Naive B cell (primary cell): ENCODE measurements at regions not wholly inside any gene's neighbourhood (a gene's known extent, or its start where the extent isn't known, plus 50 kb on each side); places are given as distances from the start of the nearest gene placed in this dataset.

Experiments used
- ATAC-seq, 2 donors: fragments of 150-1000 bp; cut with Tn5 transposase; 2 replicates each; pipeline ENCODE4 v1.10.0; 2021; ENCODE audit warnings: low read depth in 2 of 2, mild to moderate bottlenecking in 2 of 2, moderate library complexity in 2 of 2
- DNase-seq: peaks from one replicate; pipeline ENCODE4 v3.0.0; 2022
- H3K27ac Mint-ChIP-seq, 6 donors: one replicate each; pipeline ENCODE4 v1.8.0; 2020 to 2022; ENCODE audit warnings: mild to moderate bottlenecking in 6 of 6, mixed read lengths in 6 of 6, moderate library complexity in 5 of 6, inconsistent platforms in 2 of 6
- H3K27me3 Mint-ChIP-seq, 3 donors: one replicate each; pipeline ENCODE4 v1.8.0; 2021 to 2022; ENCODE audit warnings: mixed read lengths in 3 of 3, mild to moderate bottlenecking in 1 of 3
- H3K36me3 Mint-ChIP-seq, 2 donors: one replicate each; pipeline ENCODE4 v1.8.0; 2020 to 2022; ENCODE audit warnings: mixed read lengths in 2 of 2, inconsistent platforms in 1 of 2, mild to moderate bottlenecking in 1 of 2
- H3K4me1 Mint-ChIP-seq, 3 donors: one replicate each; pipeline ENCODE4 v1.8.0; 2020 to 2022; ENCODE audit warnings: mixed read lengths in 3 of 3, inconsistent platforms in 1 of 3, mild to moderate bottlenecking in 1 of 3, moderate library complexity in 1 of 3
- H3K4me3 Mint-ChIP-seq, 8 donors: one replicate each; pipeline ENCODE4 v1.8.0; 2020 to 2022; ENCODE audit warnings: mild to moderate bottlenecking in 8 of 8, mixed read lengths in 8 of 8, moderate library complexity in 8 of 8, inconsistent platforms in 2 of 8
- H3K9me3 Mint-ChIP-seq, 7 donors: one replicate each; pipeline ENCODE4 v1.8.0; 2020 to 2022; ENCODE audit warnings: mixed read lengths in 7 of 7, mild to moderate bottlenecking in 5 of 7, inconsistent platforms in 2 of 7, moderate library complexity in 1 of 7

DNA sequence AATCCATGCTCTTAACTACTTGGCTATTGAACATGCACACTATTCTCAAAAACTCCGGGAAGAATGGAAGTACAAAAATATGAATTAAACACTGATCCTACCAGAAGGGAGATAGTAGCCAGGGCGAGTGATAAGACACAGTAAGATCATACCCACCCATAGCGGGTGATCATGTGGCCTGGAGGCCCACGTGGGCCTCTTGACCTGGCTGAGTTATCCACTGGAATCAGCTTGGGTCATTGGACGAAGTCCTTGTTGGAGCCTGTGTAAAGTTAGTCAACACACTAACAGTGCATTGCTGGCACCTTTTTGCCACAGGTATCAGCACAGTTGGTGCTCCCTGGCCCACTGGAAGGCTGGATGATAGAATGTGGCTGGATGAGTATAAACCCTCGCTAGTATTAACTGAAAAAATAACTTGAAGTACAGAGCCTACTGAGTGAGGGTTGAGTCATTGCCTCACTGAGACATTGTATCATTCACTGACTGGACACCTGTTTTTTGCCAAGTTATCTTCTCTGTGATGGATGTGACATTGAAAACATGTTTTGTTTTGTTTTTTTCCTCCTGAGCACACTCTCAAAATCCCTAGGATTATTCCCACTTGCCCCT, 149.2 kb upstream of the FUT8 start:
- H3K27ac Mint-ChIP-seq, result no peak overlapping the region
- peaks cover 0 to 6% of the 10 kb centered on the region in 2 donors for H3K36me3 Mint-ChIP-seq
- no peaks in the 10 kb centered on the region for H3K27me3 Mint-ChIP-seq
- H3K4me3 Mint-ChIP-seq, result no peak overlapping the region
- peaks cover 18 to 26% (median 23%) of the 10 kb centered on the region in 3 donors for H3K4me1 Mint-ChIP-seq
- ATAC-seq, result no peak
- H3K9me3 Mint-ChIP-seq, result peaks cover 0 to 6% (median 2%) of the 10 kb centered on the region in 7 donors
- DNase-seq, result no peak

GRCh38 chr14:65267856-65268255, 144.7 kb upstream of the FUT8 start:
- H3K36me3 Mint-ChIP-seq, result no peaks in the 10 kb centered on the region
- DNase-seq, result no peak
- no peak for ATAC-seq
- peaks cover 0 to 2% (median 0%) of the 10 kb centered on the region in 7 donors for H3K9me3 Mint-ChIP-seq
- H3K27ac Mint-ChIP-seq, result peak overlapping the region in 2 of 6 donors; percentile 64 to 93
- H3K27me3 Mint-ChIP-seq, result no peaks in the 10 kb centered on the region
- no peak overlapping the region for H3K4me3 Mint-ChIP-seq
- H3K4me1 Mint-ChIP-seq, result peaks cover 16 to 20% (median 20%) of the 10 kb centered on the region in 3 donors

DNA sequence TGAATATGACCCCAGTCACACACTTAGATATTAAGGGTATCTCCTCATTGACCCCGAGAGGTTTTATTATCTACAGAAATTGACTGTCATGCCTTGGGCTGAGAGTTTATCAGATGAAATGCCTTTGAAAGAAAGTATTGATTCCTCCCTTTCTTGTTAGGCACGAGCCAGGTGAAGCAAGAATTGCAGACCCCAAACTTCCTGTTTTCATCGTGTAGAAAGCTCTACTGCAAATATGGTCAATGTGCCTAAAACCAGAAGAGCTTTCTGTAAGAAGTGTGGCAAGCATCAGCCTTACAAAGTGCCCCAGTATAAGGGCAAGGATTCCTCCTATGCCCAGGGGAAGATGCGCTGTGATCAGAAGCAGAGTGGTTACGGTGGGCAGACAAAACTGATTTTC, 143.9 kb upstream of the FUT8 start:
- Mint-ChIP-seq H3K27me3 (no peaks in the 10 kb centered on the region), H3K9me3 (peaks cover 0 to 2% (median 0%) of the 10 kb centered on the region in 7 donors), H3K36me3 (no peaks in the 10 kb centered on the region), H3K4me1 (peaks cover 16 to 20% (median 20%) of the 10 kb centered on the region in 3 donors), H3K27ac (peak overlapping the region in 1 of 6 donors; percentile 31), H3K4me3 (no peak overlapping the region)
- DNase-seq, result no peak
- no peak for ATAC-seq

- peaks cover 0 to 2% (median 0%) of the 10 kb centered on the region in 7 donors for H3K9me3 Mint-ChIP-seq
- no peak for DNase-seq
- H3K4me1 Mint-ChIP-seq, result peaks cover 16 to 20% (median 20%) of the 10 kb centered on the region in 3 donors
- no peak for ATAC-seq
- no peaks in the 10 kb centered on the region for H3K27me3 Mint-ChIP-seq
- peak overlapping the region in 1 of 8 donors; percentile 3 for H3K4me3 Mint-ChIP-seq
- no peaks in the 10 kb centered on the region for H3K36me3 Mint-ChIP-seq
- H3K27ac Mint-ChIP-seq, result no peak overlapping the region
Observed at GRCh38 chr14:65269732-65270131, 142.8 kb upstream of the FUT8 start.

DNA sequence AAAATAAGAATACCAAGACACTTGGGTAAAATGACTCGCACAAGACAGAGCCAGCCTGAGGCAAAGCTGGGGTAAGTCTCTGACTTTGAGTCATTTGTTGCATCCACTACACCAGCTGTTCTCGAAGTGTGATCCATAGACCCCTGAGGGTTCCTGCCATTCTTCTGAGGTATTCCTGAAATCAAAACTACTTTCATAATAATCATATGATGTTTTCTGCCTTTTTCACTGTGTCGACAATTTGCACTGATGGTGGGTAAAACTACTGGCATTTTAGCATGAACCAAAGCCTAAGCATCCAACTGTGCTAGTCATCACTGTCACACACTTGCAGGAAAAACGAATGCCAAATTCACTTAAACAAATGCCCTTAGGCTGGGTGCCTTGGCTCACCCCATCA, 135.5 kb upstream of the FUT8 start:
- Mint-ChIP-seq H3K9me3 (no peaks in the 10 kb centered on the region), H3K27ac (peak overlapping the region in 1 of 6 donors; percentile 87), H3K27me3 (no peaks in the 10 kb centered on the region), H3K36me3 (no peaks in the 10 kb centered on the region), H3K4me1 (peaks cover 4 to 10% (median 5%) of the 10 kb centered on the region in 3 donors), H3K4me3 (no peak overlapping the region)
- DNase-seq (no peak), ATAC-seq (no peak)

GRCh38 chr14:65277580-65278270, 134.8 kb upstream of the FUT8 start:
- no peak for ATAC-seq

DNA sequence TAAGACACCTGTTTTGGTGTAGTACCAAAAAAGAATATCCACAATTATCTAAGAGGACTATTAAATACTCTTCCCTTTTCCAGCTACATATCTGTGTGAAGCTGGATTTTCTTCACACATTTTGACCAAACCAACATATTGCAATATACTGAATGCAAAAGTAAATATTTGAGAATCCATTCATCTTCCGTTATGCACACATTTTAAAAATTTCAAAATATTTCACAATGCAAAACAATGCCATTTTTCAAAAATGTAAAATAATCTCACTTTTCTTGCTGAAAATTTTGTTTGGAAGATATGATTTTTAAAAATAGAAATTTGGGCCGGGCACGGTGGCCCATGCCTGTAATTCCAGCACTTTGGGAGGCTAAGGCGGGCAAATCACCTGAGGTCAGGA, 133.9 kb upstream of the FUT8 start:
- ATAC-seq (no peak), DNase-seq (no peak)
- peaks cover 20 to 26% (median 21%) of the 10 kb centered on the region in 3 donors for H3K4me1 Mint-ChIP-seq
- H3K27ac Mint-ChIP-seq, result no peak overlapping the region
- no peaks in the 10 kb centered on the region for H3K36me3 Mint-ChIP-seq
- H3K4me3 Mint-ChIP-seq, result no peak overlapping the region
- no peaks in the 10 kb centered on the region for H3K27me3 Mint-ChIP-seq
- H3K9me3 Mint-ChIP-seq, result no peaks in the 10 kb centered on the region

More at GRCh38 chr14:65277580-65278270, 134.8 kb upstream of the FUT8 start:
- H3K36me3 Mint-ChIP-seq, result no peaks in the 10 kb centered on the region
- no peaks in the 10 kb centered on the region for H3K9me3 Mint-ChIP-seq
- peak overlapping the region in 1 of 6 donors; percentile 67 for H3K27ac Mint-ChIP-seq
- no peak overlapping the region for H3K4me3 Mint-ChIP-seq
- H3K4me1 Mint-ChIP-seq, result peaks cover 11 to 17% (median 12%) of the 10 kb centered on the region in 3 donors
- no peaks in the 10 kb centered on the region for H3K27me3 Mint-ChIP-seq
- DNase-seq, result no peak

GRCh38 chr14:65279510-65279909, 133.0 kb upstream of the FUT8 start:
- Mint-ChIP-seq H3K36me3 (no peaks in the 10 kb centered on the region), H3K9me3 (no peaks in the 10 kb centered on the region), H3K4me3 (peak overlapping the region in 1 of 8 donors; percentile 62), H3K4me1 (peaks cover 26 to 35% (median 30%) of the 10 kb centered on the region in 3 donors), H3K27ac (no peak overlapping the region), H3K27me3 (no peaks in the 10 kb centered on the region)
- DNase-seq (no peak), ATAC-seq (no peak)

DNA sequence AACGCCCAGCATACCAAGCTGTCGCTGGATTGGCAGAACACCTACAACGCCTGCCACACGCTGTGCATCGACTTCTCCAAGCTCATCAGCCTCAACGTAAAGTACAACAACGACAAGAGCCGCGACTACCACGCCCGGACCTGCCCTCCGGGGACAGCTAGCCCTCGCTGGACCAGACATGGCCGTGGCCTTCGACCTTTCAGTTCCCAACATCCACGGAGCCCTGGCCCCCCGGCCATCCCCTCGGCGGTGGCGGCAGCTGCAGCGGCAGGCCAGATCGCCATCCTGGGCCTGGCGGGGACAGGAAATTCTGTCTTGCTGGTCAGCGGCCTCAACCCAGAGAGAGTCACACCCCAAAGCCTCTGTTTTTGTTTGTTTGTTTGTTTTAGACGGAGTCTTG, 132.6 kb upstream of the FUT8 start:
- no peak for DNase-seq
- Mint-ChIP-seq H3K4me1 (peaks cover 29 to 39% (median 33%) of the 10 kb centered on the region in 3 donors), H3K4me3 (no peak overlapping the region), H3K9me3 (no peaks in the 10 kb centered on the region), H3K27me3 (no peaks in the 10 kb centered on the region), H3K27ac (no peak overlapping the region), H3K36me3 (no peaks in the 10 kb centered on the region)
- no peak for ATAC-seq

GRCh38 chr14:65280653-65281052, 131.9 kb upstream of the FUT8 start:
- DNase-seq (no peak), ATAC-seq (no peak)
- Mint-ChIP-seq H3K9me3 (no peaks in the 10 kb centered on the region), H3K4me3 (peak overlapping the region in 1 of 8 donors; percentile 28), H3K27me3 (no peaks in the 10 kb centered on the region), H3K4me1 (peaks cover 29 to 39% (median 33%) of the 10 kb centered on the region in 3 donors), H3K27ac (peak overlapping the region in 1 of 6 donors; percentile 34), H3K36me3 (no peaks in the 10 kb centered on the region)

- Mint-ChIP-seq H3K36me3 (no peaks in the 10 kb centered on the region), H3K9me3 (no peaks in the 10 kb centered on the region), H3K4me3 (peak overlapping the region; percentile 55 to 88 (median 82)), H3K4me1 (peaks cover 37 to 49% (median 43%) of the 10 kb centered on the region in 3 donors), H3K27ac (peak overlapping the region; percentile 82 to 96 (median 90)), H3K27me3 (no peaks in the 10 kb centered on the region)
- DNase-seq (peak; percentile 20), ATAC-seq (peak; percentile 29 to 43)
Observed at GRCh38 chr14:65281991-65282895, 130.3 kb upstream of the FUT8 start.

DNA sequence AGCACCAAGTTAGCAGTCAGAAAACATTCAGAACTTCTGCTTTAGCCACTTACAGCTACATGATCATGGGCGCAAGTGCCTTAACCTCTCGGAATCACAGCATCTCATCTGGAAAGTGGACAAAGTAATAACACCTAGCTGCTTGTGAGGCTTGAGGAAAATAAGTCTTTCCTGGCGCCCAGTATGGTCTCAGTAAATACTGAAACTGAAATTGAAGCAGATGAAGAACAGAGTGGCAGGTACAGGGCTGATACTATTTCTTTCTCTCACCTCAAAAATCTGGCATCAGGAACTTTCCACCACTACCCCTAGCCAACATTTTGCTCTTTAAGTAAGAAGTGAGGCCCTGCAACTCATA, 129.7 kb upstream of the FUT8 start:
- no peaks in the 10 kb centered on the region for H3K27me3 Mint-ChIP-seq
- H3K9me3 Mint-ChIP-seq, result no peaks in the 10 kb centered on the region
- DNase-seq, result no peak
- peak overlapping the region; percentile 55 to 88 (median 77) for H3K4me3 Mint-ChIP-seq
- peaks cover 44 to 56% (median 49%) of the 10 kb centered on the region in 3 donors for H3K4me1 Mint-ChIP-seq
- H3K36me3 Mint-ChIP-seq, result no peaks in the 10 kb centered on the region
- peak overlapping the region; percentile 87 to 97 (median 92) for H3K27ac Mint-ChIP-seq
- no peak for ATAC-seq

DNA sequence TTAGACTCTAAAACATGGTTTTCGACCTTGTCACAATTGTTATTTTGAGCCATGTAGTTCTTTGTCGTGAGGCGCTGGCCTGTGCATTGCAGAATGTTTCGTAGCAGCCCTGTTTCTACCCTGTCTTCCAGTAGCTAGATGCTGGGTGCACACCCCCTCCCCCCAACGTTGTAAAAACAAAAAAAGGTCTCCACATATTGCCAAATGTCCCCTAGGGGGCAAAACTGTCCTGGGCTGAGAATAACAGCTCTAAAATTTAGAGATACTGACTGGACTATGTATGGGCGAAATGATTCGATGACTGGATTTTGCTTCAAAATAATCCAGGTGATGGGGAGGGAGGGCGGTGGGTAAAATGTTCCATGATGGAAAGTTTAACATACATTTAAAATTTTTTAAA, 126.1 kb upstream of the FUT8 start:
- peaks cover 0 to 3% (median 0%) of the 10 kb centered on the region in 7 donors for H3K9me3 Mint-ChIP-seq
- peaks cover 69 to 80% (median 72%) of the 10 kb centered on the region in 3 donors for H3K4me1 Mint-ChIP-seq
- H3K4me3 Mint-ChIP-seq, result peak overlapping the region in 2 of 8 donors; percentile 14 to 62
- ATAC-seq, result peak; percentile 30 to 44
- peak overlapping the region in 5 of 6 donors; percentile 30 to 98 (median 82) for H3K27ac Mint-ChIP-seq
- DNase-seq, result peak; percentile 31
- no peaks in the 10 kb centered on the region for H3K27me3 Mint-ChIP-seq
- H3K36me3 Mint-ChIP-seq, result no peaks in the 10 kb centered on the region
